GM23338 (cell line): ENCODE measurements at regions not wholly inside any gene's neighbourhood (a gene's known extent, or its start where the extent isn't known, plus 50 kb on each side); places are given as distances from the start of the nearest gene placed in this dataset.

Experiments
- ATAC-seq: fragments of 200-7000 bp; cut with Tn5 transposase; 3 replicates; pipeline ENCODE4 v1.9.1; 2020
- DNase-seq: peaks from one replicate; pipeline ENCODE4 v3.0.0-alpha.2; 2015; ENCODE audit warnings: low spot score
- H2AFZ ChIP-seq: fragments of 200-600 bp; sonication (generic); 2 replicates; pipeline ENCODE4 v1.8.0; 2016; ENCODE audit warnings: antibody characterized with exemption, mild to moderate bottlenecking, moderate library complexity
- H3F3A ChIP-seq: fragments of 200-600 bp; sonication (generic); replicated peaks from 2 replicates; pipeline ENCODE4 v1.8.0; 2017; ENCODE audit warnings: antibody characterized with exemption, mixed run types, low read depth
- H3K27ac ChIP-seq: fragments of 200-600 bp; sonication (generic); 2 replicates; pipeline ENCODE4 v1.6.1; 2016; ENCODE audit warnings: low read depth
- H3K27me3 ChIP-seq: fragments of 200-600 bp; sonication (generic); 2 replicates; pipeline ENCODE4 v1.8.0; 2016; ENCODE audit warnings: mild to moderate bottlenecking, mixed run types, moderate library complexity; ENCODE audit not compliant: insufficient read depth
- H3K36me3 ChIP-seq: fragments of 200-600 bp; sonication (generic); 2 replicates; pipeline ENCODE4 v1.8.0; 2016; ENCODE audit warnings: mild to moderate bottlenecking; ENCODE audit not compliant: insufficient read depth
- H3K4me1 ChIP-seq: fragments of 200-600 bp; sonication (generic); 2 replicates; pipeline ENCODE4 v1.8.0; 2016; ENCODE audit warnings: mild to moderate bottlenecking, moderate library complexity; ENCODE audit not compliant: insufficient read depth
- H3K4me2 ChIP-seq: fragments of 200-600 bp; sonication (generic); 2 replicates; pipeline ENCODE4 v1.7.1; 2017; ENCODE audit warnings: mixed run types
- H3K4me3 ChIP-seq: fragments of 200-600 bp; sonication (generic); 2 replicates; pipeline ENCODE4 v1.6.1; 2016; ENCODE audit warnings: mixed run types
- H3K79me2 ChIP-seq: fragments of 200-600 bp; sonication (generic); replicated peaks from 2 replicates; pipeline ENCODE4 v1.8.0; 2017; ENCODE audit warnings: mild to moderate bottlenecking; ENCODE audit not compliant: insufficient read depth
- H3K9me2 ChIP-seq: fragments of 200-600 bp; sonication (generic); 2 replicates; pipeline ENCODE4 v1.8.0; 2017; ENCODE audit not compliant: insufficient read depth
- H4K20me1 ChIP-seq: fragments of 200-600 bp; sonication (generic); replicated peaks from 2 replicates; pipeline ENCODE4 v1.8.0; 2017; ENCODE audit warnings: mild to moderate bottlenecking; ENCODE audit not compliant: insufficient read depth
- H3K27ac Mint-ChIP-seq: 2 replicates; pipeline ENCODE4 v1.8.0; 2020; ENCODE audit warnings: inconsistent platforms, mild to moderate bottlenecking, moderate library complexity, mixed read lengths
- H3K27me3 Mint-ChIP-seq: 3 replicates; pipeline ENCODE4 v1.8.0; 2022; ENCODE audit warnings: low read depth, mild to moderate bottlenecking, moderate library complexity, mixed read lengths, inconsistent platforms; ENCODE audit not compliant: insufficient read depth, poor library complexity
- H3K36me3 Mint-ChIP-seq: 3 replicates; pipeline ENCODE4 v1.8.0; 2021; ENCODE audit warnings: low read depth, mild to moderate bottlenecking, inconsistent platforms, moderate library complexity, mixed read lengths
- H3K4me1 Mint-ChIP-seq: 3 replicates; pipeline ENCODE4 v1.8.0; 2020; ENCODE audit warnings: mild to moderate bottlenecking, inconsistent platforms, mixed read lengths
- H3K4me3 Mint-ChIP-seq: 3 replicates; pipeline ENCODE4 v1.8.0; 2021; ENCODE audit warnings: moderate library complexity, mild to moderate bottlenecking, inconsistent platforms, mixed read lengths
- H3K9me3 Mint-ChIP-seq: 3 replicates; pipeline ENCODE4 v1.8.0; 2020; ENCODE audit warnings: moderate library complexity, mild to moderate bottlenecking, inconsistent platforms, mixed read lengths
- CREB1 ChIP-seq: fragments of 250-450 bp; sonication (Bioruptor Pico); IDR thresholded peaks from 2 replicates; pipeline ENCODE4 v1.5.0; 2020; ENCODE audit warnings: low read depth, mild to moderate bottlenecking, moderate library complexity
- EZH2 ChIP-seq: fragments of 200-600 bp; sonication (generic); IDR thresholded peaks from one replicate; pipeline ENCODE4 v1.8.0; 2017; ENCODE audit warnings: antibody characterized with exemption, mild to moderate bottlenecking, low read depth; ENCODE audit not compliant: unreplicated experiment
- EZH2phosphoT487 ChIP-seq: fragments of 200-600 bp; sonication (generic); IDR thresholded peaks from one replicate; pipeline ENCODE4 v1.8.1; 2018; ENCODE audit warnings: antibody characterized with exemption; ENCODE audit not compliant: unreplicated experiment
- POLR2AphosphoS5 ChIP-seq: IDR thresholded peaks from 2 replicates; pipeline ENCODE4 v1.6.1; 2016; ENCODE audit warnings: antibody characterized with exemption, low read depth
- STAT1 ChIP-seq: IDR thresholded peaks from one replicate; pipeline ENCODE4 v1.6.1; 2016; ENCODE audit warnings: antibody characterized with exemption; ENCODE audit not compliant: unreplicated experiment
- ZNF114 ChIP-seq: fragments of 250-450 bp; sonication (Bioruptor Pico); IDR thresholded peaks from 2 replicates; pipeline ENCODE4 v1.5.0; 2020; ENCODE audit warnings: mild to moderate bottlenecking, moderate library complexity
- TF ChIP-seq, protein P1 (sequence below): fragments of 250-450 bp; sonication (Bioruptor Pico); IDR thresholded peaks from 2 replicates; pipeline ENCODE4 v1.5.0; 2020; ENCODE audit warnings: mild to moderate bottlenecking, moderate library complexity
- TF ChIP-seq, protein P2 (sequence below): IDR thresholded peaks from 2 replicates; pipeline ENCODE4 v1.6.1; 2016; ENCODE audit warnings: antibody characterized with exemption
- TF ChIP-seq, protein P3 (sequence below): IDR thresholded peaks from one replicate; pipeline ENCODE4 v1.6.1; 2018; ENCODE audit warnings: antibody characterized with exemption; ENCODE audit not compliant: unreplicated experiment

DNA sequence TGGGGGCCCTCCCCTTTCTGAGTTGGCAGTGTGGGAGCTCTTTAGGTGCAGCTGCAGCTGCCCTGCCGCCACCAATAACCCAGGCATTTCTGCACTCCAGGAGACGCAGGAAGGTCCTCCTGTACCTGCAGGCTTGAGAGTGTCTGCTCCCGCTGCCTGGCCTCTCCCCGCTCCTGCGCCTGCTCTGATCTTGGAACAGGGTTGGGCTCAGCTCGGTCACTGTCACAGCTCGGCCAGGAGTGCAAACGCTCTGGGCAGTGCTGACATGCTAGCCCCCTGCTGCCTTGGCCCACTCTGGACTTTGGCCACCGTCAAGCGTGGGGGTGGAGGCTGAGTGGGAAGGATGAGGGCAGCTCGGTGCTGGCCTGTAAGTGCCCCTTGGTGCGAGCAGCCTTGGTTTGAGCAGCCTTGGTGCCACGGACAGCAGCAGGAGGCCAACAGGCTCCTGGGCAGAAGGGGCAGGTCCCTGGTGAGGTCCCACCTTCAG is 738.1 kb upstream of the GJE1 start:
- Histone ChIP-seq H4K20me1 (no peaks in the 10 kb centered on the region), H3K27me3 (no peaks in the 10 kb centered on the region), H3K4me2 (no peak overlapping the region), H3K79me2 (no peaks in the 10 kb centered on the region), H3K27ac (no peak overlapping the region), H3F3A (no peaks in the 10 kb centered on the region), H3K36me3 (no peaks in the 10 kb centered on the region), H3K4me1 (no peaks in the 10 kb centered on the region), H3K4me3 (no peak overlapping the region), H3K9me2 (no peaks in the 10 kb centered on the region), H2AFZ (no peak overlapping the region)
- Mint-ChIP-seq H3K9me3 (peaks cover 22% of the 10 kb centered on the region), H3K4me3 (no peak overlapping the region), H3K27me3 (no peaks in the 10 kb centered on the region), H3K27ac (no peak overlapping the region), H3K36me3 (peaks cover 30% of the 10 kb centered on the region), H3K4me1 (no peaks in the 10 kb centered on the region; the same call in 2 of the 3 replicates)
- ATAC-seq (no peak), DNase-seq (no peak)
- TF ChIP-seq, protein P1, sequence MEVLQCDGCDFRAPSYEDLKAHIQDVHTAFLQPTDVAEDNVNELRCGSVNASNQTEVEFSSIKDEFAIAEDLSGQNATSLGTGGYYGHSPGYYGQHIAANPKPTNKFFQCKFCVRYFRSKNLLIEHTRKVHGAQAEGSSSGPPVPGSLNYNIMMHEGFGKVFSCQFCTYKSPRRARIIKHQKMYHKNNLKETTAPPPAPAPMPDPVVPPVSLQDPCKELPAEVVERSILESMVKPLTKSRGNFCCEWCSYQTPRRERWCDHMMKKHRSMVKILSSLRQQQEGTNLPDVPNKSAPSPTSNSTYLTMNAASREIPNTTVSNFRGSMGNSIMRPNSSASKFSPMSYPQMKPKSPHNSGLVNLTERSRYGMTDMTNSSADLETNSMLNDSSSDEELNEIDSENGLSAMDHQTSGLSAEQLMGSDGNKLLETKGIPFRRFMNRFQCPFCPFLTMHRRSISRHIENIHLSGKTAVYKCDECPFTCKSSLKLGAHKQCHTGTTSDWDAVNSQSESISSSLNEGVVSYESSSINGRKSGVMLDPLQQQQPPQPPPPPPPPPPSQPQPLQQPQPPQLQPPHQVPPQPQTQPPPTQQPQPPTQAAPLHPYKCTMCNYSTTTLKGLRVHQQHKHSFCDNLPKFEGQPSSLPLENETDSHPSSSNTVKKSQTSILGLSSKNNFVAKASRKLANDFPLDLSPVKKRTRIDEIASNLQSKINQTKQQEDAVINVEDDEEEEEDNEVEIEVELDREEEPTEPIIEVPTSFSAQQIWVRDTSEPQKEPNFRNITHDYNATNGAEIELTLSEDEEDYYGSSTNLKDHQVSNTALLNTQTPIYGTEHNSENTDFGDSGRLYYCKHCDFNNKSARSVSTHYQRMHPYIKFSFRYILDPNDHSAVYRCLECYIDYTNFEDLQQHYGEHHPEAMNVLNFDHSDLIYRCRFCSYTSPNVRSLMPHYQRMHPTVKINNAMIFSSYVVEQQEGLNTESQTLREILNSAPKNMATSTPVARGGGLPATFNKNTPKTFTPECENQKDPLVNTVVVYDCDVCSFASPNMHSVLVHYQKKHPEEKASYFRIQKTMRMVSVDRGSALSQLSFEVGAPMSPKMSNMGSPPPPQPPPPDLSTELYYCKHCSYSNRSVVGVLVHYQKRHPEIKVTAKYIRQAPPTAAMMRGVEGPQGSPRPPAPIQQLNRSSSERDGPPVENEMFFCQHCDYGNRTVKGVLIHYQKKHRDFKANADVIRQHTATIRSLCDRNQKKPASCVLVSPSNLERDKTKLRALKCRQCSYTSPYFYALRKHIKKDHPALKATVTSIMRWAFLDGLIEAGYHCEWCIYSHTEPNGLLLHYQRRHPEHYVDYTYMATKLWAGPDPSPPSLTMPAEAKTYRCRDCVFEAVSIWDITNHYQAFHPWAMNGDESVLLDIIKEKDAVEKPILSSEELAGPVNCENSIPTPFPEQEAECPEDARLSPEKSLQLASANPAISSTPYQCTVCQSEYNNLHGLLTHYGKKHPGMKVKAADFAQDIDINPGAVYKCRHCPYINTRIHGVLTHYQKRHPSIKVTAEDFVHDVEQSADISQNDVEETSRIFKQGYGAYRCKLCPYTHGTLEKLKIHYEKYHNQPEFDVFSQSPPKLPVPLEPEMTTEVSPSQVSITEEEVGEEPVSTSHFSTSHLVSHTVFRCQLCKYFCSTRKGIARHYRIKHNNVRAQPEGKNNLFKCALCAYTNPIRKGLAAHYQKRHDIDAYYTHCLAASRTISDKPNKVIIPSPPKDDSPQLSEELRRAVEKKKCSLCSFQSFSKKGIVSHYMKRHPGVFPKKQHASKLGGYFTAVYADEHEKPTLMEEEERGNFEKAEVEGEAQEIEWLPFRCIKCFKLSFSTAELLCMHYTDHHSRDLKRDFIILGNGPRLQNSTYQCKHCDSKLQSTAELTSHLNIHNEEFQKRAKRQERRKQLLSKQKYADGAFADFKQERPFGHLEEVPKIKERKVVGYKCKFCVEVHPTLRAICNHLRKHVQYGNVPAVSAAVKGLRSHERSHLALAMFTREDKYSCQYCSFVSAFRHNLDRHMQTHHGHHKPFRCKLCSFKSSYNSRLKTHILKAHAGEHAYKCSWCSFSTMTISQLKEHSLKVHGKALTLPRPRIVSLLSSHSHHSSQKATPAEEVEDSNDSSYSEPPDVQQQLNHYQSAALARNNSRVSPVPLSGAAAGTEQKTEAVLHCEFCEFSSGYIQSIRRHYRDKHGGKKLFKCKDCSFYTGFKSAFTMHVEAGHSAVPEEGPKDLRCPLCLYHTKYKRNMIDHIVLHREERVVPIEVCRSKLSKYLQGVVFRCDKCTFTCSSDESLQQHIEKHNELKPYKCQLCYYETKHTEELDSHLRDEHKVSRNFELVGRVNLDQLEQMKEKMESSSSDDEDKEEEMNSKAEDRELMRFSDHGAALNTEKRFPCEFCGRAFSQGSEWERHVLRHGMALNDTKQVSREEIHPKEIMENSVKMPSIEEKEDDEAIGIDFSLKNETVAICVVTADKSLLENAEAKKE (CRISPR knock-in tag) = no peak
- TF ChIP-seq EZH2phosphoT487 (no peak), POLR2AphosphoS5 (no peak), ZNF114 (CRISPR knock-in tag) (no peak), STAT1 (no peak), CREB1 (CRISPR knock-in tag) (no peak), EZH2 (no peak)
- TF ChIP-seq, protein P2, sequence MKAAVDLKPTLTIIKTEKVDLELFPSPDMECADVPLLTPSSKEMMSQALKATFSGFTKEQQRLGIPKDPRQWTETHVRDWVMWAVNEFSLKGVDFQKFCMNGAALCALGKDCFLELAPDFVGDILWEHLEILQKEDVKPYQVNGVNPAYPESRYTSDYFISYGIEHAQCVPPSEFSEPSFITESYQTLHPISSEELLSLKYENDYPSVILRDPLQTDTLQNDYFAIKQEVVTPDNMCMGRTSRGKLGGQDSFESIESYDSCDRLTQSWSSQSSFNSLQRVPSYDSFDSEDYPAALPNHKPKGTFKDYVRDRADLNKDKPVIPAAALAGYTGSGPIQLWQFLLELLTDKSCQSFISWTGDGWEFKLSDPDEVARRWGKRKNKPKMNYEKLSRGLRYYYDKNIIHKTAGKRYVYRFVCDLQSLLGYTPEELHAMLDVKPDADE = no peak
- TF ChIP-seq, protein P3, sequence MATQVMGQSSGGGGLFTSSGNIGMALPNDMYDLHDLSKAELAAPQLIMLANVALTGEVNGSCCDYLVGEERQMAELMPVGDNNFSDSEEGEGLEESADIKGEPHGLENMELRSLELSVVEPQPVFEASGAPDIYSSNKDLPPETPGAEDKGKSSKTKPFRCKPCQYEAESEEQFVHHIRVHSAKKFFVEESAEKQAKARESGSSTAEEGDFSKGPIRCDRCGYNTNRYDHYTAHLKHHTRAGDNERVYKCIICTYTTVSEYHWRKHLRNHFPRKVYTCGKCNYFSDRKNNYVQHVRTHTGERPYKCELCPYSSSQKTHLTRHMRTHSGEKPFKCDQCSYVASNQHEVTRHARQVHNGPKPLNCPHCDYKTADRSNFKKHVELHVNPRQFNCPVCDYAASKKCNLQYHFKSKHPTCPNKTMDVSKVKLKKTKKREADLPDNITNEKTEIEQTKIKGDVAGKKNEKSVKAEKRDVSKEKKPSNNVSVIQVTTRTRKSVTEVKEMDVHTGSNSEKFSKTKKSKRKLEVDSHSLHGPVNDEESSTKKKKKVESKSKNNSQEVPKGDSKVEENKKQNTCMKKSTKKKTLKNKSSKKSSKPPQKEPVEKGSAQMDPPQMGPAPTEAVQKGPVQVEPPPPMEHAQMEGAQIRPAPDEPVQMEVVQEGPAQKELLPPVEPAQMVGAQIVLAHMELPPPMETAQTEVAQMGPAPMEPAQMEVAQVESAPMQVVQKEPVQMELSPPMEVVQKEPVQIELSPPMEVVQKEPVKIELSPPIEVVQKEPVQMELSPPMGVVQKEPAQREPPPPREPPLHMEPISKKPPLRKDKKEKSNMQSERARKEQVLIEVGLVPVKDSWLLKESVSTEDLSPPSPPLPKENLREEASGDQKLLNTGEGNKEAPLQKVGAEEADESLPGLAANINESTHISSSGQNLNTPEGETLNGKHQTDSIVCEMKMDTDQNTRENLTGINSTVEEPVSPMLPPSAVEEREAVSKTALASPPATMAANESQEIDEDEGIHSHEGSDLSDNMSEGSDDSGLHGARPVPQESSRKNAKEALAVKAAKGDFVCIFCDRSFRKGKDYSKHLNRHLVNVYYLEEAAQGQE = no peak
